ENCODE measurements at regions not wholly inside any gene's neighbourhood (a gene's known extent, or its start where the extent isn't known, plus 50 kb on each side); places are given as distances from the start of the nearest gene placed in this dataset.

DNA sequence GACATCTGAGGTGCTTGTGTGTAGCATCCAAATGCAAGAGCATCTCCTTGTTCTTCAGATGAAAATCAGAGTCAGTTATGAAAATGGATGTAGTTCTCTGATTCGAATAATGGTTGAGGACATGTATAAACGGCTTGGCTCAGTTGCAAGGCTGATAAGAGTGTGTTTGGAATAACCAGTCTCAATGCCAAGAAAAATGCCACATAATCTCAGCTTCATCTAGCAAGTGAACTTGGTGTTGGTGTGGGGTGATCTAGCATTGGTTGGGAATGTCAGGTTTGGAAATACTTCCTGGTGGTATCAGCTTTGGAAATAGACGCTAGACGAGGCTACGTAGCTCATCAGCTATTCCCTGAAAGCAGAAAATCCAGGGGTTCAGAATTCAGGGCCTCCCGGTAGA is 362.0 kb downstream of the FGF9 start:
- H3K4me3 ChIP-seq (ENCODE audit: low read depth, low read length): no peak overlapping the region
- no peak for DNase-seq (ENCODE audit: low read depth)
- TF ChIP-seq, protein P1, sequence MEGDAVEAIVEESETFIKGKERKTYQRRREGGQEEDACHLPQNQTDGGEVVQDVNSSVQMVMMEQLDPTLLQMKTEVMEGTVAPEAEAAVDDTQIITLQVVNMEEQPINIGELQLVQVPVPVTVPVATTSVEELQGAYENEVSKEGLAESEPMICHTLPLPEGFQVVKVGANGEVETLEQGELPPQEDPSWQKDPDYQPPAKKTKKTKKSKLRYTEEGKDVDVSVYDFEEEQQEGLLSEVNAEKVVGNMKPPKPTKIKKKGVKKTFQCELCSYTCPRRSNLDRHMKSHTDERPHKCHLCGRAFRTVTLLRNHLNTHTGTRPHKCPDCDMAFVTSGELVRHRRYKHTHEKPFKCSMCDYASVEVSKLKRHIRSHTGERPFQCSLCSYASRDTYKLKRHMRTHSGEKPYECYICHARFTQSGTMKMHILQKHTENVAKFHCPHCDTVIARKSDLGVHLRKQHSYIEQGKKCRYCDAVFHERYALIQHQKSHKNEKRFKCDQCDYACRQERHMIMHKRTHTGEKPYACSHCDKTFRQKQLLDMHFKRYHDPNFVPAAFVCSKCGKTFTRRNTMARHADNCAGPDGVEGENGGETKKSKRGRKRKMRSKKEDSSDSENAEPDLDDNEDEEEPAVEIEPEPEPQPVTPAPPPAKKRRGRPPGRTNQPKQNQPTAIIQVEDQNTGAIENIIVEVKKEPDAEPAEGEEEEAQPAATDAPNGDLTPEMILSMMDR (IDR thresholded peaks at IDR 0.05; ENCODE audit: low read depth, low read length): no peak
- TF ChIP-seq, protein P2, sequence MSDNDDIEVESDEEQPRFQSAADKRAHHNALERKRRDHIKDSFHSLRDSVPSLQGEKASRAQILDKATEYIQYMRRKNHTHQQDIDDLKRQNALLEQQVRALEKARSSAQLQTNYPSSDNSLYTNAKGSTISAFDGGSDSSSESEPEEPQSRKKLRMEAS (IDR thresholded peaks at IDR 0.05; ENCODE audit: low read depth, low read length): no peak
- TF ChIP-seq MYC (IDR thresholded peaks at IDR 0.05; ENCODE audit: low read depth, low read length) (no peak), POLR2A (IDR thresholded peaks at IDR 0.05; ENCODE audit: extremely low read depth, insufficient read length) (no peak)

DNA sequence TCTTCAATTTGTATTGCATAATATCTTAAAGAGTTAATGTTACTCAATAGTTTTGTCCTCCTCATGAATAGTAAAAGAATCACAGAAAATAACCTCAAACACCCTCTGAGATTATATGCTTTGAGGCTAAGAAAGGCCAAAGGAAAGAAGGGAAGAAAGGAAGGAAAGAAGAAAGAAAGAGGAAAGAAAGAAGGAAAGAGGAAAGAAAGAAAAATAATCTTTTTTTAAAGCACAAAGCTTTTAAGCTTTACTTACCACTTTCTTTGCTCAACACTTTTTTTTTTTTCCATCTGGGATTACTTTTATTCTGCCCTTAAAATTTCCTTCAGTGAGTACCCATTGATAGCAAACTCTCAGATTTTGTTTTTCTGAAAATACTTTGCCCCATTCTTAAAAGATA is 369.1 kb downstream of the FGF9 start:
- no peak for DNase-seq (ENCODE audit: low read depth)
- no peak for TF ChIP-seq POLR2A (IDR thresholded peaks at IDR 0.05; ENCODE audit: extremely low read depth, insufficient read length)
- TF ChIP-seq MYC (IDR thresholded peaks at IDR 0.05; ENCODE audit: low read depth, low read length): no peak
- H3K4me3 ChIP-seq (ENCODE audit: low read depth, low read length): no peak overlapping the region

DNA sequence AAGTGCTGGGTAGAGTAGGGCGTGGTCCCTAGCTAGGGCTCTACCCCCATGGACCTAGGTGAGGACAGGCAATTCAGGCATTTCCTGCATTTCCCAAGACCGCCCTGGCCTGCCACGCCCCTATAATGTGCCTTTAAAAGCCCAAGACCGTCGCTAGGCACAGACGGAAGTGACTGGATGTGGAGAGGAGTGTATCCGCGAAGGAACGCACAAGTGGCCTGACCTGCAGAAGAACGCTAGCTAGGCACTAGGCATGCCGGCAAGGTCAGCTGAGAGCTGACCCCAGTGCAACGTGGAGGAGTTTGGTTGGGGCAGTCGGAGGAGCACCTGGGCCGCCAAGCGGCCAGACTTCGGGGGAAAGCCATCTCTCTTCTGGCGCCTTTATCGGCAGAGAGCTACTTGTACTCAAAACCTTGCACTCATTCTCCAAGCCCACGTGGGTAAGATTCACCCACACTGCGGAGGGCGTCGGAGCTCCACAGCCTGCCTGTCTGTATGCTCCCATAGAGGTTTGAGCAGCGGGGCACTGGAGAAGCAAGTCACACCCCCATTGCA is 370.0 kb downstream of the FGF9 start:
- no peak for TF ChIP-seq POLR2A (IDR thresholded peaks at IDR 0.05; ENCODE audit: extremely low read depth, insufficient read length)
- no peak for TF ChIP-seq MYC (IDR thresholded peaks at IDR 0.05; ENCODE audit: low read depth, low read length)
- TF ChIP-seq, protein P1 (IDR thresholded peaks at IDR 0.05; ENCODE audit: low read depth, low read length): no peak
- TF ChIP-seq, protein P2 (IDR thresholded peaks at IDR 0.05; ENCODE audit: low read depth, low read length): no peak
- DNase-seq (ENCODE audit: low read depth): no peak
- H3K4me3 ChIP-seq (ENCODE audit: low read depth, low read length): no peak overlapping the region

DNA sequence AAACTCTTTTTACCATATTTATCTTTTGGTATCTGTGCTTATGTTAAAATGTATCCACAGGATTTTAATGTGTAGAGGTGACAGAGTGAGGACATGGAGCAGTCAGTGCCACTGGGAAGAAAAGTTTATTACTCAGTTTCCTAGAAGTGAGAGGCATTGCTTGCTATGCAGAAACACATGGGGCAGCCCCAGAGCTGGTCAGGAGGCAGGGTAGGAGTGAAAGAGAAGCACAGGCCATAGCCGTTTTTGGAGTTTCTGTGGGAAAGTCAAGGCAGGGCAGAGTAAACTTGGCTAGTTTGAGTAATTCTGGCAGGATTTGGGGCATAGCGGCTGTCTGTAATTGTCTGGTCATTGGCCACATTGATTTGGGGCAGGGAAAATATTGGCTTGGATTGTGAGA is 370.9 kb downstream of the FGF9 start:
- TF ChIP-seq, protein P2 (IDR thresholded peaks at IDR 0.05; ENCODE audit: low read depth, low read length): no peak
- TF ChIP-seq POLR2A (IDR thresholded peaks at IDR 0.05; ENCODE audit: extremely low read depth, insufficient read length): no peak
- no peak for TF ChIP-seq MYC (IDR thresholded peaks at IDR 0.05; ENCODE audit: low read depth, low read length)
- TF ChIP-seq, protein P1 (IDR thresholded peaks at IDR 0.05; ENCODE audit: low read depth, low read length): no peak
- H3K4me3 ChIP-seq (ENCODE audit: low read depth, low read length): no peak overlapping the region
- no peak for DNase-seq (ENCODE audit: low read depth)

DNA sequence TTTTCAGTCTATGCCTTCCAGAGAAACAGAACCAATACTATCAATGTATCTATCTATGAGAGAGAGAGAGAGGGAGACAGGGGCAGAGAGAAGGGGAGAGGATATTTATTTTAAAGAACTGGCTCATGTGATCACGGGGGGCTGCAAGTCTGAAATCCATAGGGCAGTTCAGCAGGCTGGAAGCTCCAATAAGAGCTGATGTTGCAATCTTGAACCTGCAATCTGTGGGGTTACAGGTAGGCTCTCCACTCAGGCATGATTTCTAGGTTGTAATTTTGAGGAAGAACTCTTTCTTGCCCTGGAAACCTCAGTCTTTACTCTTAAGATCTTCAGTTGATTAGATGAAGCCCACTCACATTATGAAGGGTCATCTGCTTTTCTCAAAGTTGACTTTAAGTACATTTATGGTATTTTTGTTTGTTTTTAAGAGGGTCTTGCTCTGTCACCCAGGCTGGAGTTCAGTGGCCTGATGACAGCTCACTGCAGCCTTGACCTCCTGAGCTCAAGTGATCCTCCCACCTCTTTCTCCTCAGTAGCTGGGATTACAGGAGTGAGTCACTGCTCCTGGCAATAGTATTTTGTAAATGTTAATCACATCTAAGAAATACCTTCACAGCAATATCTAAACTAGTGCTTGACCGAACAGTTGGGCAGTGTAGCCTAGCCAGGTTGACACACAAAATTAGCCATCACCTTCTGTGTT is 376.4 kb downstream of the FGF9 start:
- H3K4me3 ChIP-seq (ENCODE audit: low read depth, low read length): no peak overlapping the region
- no peak for DNase-seq (ENCODE audit: low read depth)
- no peak for TF ChIP-seq POLR2A (IDR thresholded peaks at IDR 0.05; ENCODE audit: extremely low read depth, insufficient read length)
- TF ChIP-seq, protein P2 (IDR thresholded peaks at IDR 0.05; ENCODE audit: low read depth, low read length): no peak
- TF ChIP-seq, protein P1 (IDR thresholded peaks at IDR 0.05; ENCODE audit: low read depth, low read length): no peak

DNA sequence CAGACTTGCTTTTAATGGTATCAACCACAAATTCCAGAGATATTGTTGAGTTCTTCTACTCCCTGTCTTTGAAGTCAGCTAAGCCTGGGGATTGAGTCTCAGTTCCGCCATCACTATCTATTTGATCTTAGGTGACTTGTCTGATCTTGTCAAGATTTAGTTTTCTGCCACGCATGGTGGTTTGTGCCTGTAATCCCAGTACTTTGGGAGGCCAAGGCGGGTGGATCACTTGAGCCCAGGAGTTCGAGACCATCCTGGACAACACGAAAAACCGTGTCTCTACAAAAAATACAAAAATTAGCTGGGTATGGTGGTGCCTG is 376.9 kb downstream of the FGF9 start:
- no peak for DNase-seq (ENCODE audit: low read depth)

More for the DNA sequence above, 376.9 kb downstream of the FGF9 start:
- no peak overlapping the region for H3K4me3 ChIP-seq (ENCODE audit: low read depth, low read length)
- TF ChIP-seq, protein P2 (IDR thresholded peaks at IDR 0.05; ENCODE audit: low read depth, low read length): no peak
- TF ChIP-seq MYC (IDR thresholded peaks at IDR 0.05; ENCODE audit: low read depth, low read length): no peak
- TF ChIP-seq, protein P1 (IDR thresholded peaks at IDR 0.05; ENCODE audit: low read depth, low read length): no peak
- no peak for TF ChIP-seq POLR2A (IDR thresholded peaks at IDR 0.05; ENCODE audit: extremely low read depth, insufficient read length)
